Neural cell (in vitro differentiated cells): ENCODE measurements at regions not wholly inside any gene's neighbourhood (a gene's known extent, or its start where the extent isn't known, plus 50 kb on each side); places are given as distances from the start of the nearest gene placed in this dataset.

Experiments used
- H2AFZ ChIP-seq: fragments of 200-600, 300-800 bp; sonication (generic), shearing (Covaris generic); 2 replicates; pipeline ENCODE4 v1.6.0; 2014; ENCODE audit warnings: low read depth, mild to moderate bottlenecking, antibody characterized with exemption, low read length, moderate library complexity
- H3F3A ChIP-seq: fragments of 200-600 bp; shearing (Covaris generic); 2 replicates; pipeline ENCODE4 v1.6.1; 2016; ENCODE audit warnings: mild to moderate bottlenecking, moderate library complexity, mixed read lengths, antibody characterized with exemption, low read length; ENCODE audit not compliant: insufficient read depth, poor library complexity, severe bottlenecking
- H3K27ac ChIP-seq: fragments of 200-600, 300-800 bp; sonication (generic), shearing (Covaris generic); 2 replicates; pipeline ENCODE4 v1.5.1; 2014; ENCODE audit warnings: mild to moderate bottlenecking, low read length, moderate library complexity
- H3K27me3 ChIP-seq: fragments of 300-800, 200-600 bp; sonication (generic), shearing (Covaris generic); 2 replicates; pipeline ENCODE4 v1.6.0; 2014; ENCODE audit warnings: mild to moderate bottlenecking, low read depth, low read length, moderate library complexity; ENCODE audit not compliant: insufficient read depth
- H3K36me3 ChIP-seq: fragments of 300-800, 200-600 bp; sonication (generic), shearing (Covaris generic); 2 replicates; pipeline ENCODE4 v1.5.1; 2014; ENCODE audit warnings: mild to moderate bottlenecking, antibody characterized with exemption, low read length, moderate library complexity; ENCODE audit not compliant: insufficient read depth
- H3K4me2 ChIP-seq: fragments of 300-800, 200-600 bp; sonication (generic), shearing (Covaris generic); 2 replicates; pipeline ENCODE4 v1.6.0; 2014; ENCODE audit warnings: mild to moderate bottlenecking, low read length
- H3K4me3 ChIP-seq: fragments of 300-800, 200-600 bp; sonication (generic), shearing (Covaris generic); 2 replicates; pipeline ENCODE4 v1.5.1; 2014; ENCODE audit warnings: mild to moderate bottlenecking, low read length, moderate library complexity
- H3K79me2 ChIP-seq: fragments of 200-600 bp; shearing (Covaris generic); replicated peaks from 2 replicates; pipeline ENCODE4 v1.6.0; 2014; ENCODE audit warnings: mild to moderate bottlenecking, low read length, moderate library complexity; ENCODE audit not compliant: insufficient read depth
- H3K9ac ChIP-seq: fragments of 300-800, 200-600 bp; sonication (generic), shearing (Covaris generic); 2 replicates; pipeline ENCODE4 v1.6.1; 2016; ENCODE audit warnings: mild to moderate bottlenecking, low read length, mixed read lengths
- H3K9me2 ChIP-seq: fragments of 200-600 bp; shearing (Covaris generic); 2 replicates; pipeline ENCODE4 v1.6.1; 2016; ENCODE audit warnings: mild to moderate bottlenecking, low read length, mixed read lengths; ENCODE audit not compliant: insufficient read depth
- H3K9me3 ChIP-seq: fragments of 200-600, 300-800 bp; sonication (generic), shearing (Covaris generic); 2 replicates; pipeline ENCODE4 v1.6.1; 2016; ENCODE audit warnings: mild to moderate bottlenecking, mixed run types, low read length, moderate library complexity, mixed read lengths
- H4K20me1 ChIP-seq: fragments of 200-600 bp; shearing (Covaris generic); 2 replicates; pipeline ENCODE4 v1.6.1; 2016; ENCODE audit warnings: mild to moderate bottlenecking, mixed run types; ENCODE audit not compliant: insufficient read depth
- EP300 ChIP-seq: fragments of 450-650 bp; conservative IDR thresholded peaks from 2 replicates; pipeline ENCODE4 v1.6.1; 2014; ENCODE audit warnings: antibody characterized with exemption, mild to moderate bottlenecking, moderate library complexity; ENCODE audit not compliant: poor library complexity, severe bottlenecking
- EZH2 ChIP-seq: fragments of 200-600, 300-800 bp; shearing (Covaris generic), sonication (generic); IDR thresholded peaks from 2 replicates; pipeline ENCODE4 v1.6.1; 2014; ENCODE audit warnings: antibody characterized with exemption, low read length, borderline replicate concordance, mild to moderate bottlenecking; ENCODE audit not compliant: insufficient read depth, poor library complexity, severe bottlenecking
- MXI1 ChIP-seq: fragments of 450-650 bp; conservative IDR thresholded peaks from 2 replicates; pipeline ENCODE4 v1.6.1; 2014; ENCODE audit warnings: antibody characterized with exemption, mild to moderate bottlenecking; ENCODE audit not compliant: poor library complexity, severe bottlenecking
- POLR2AphosphoS5 ChIP-seq: IDR thresholded peaks from 2 replicates; pipeline ENCODE4 v1.6.1; 2012
- RAD21 ChIP-seq: fragments of 450-650 bp; conservative IDR thresholded peaks from 2 replicates; pipeline ENCODE4 v1.6.1; 2014; ENCODE audit warnings: antibody characterized with exemption, mild to moderate bottlenecking, moderate library complexity
- SMC3 ChIP-seq: fragments of 450-650 bp; conservative IDR thresholded peaks from 2 replicates; pipeline ENCODE4 v1.6.1; 2014; ENCODE audit warnings: antibody characterized with exemption, mild to moderate bottlenecking, moderate library complexity; ENCODE audit not compliant: poor library complexity
- TAF1 ChIP-seq: IDR thresholded peaks from 2 replicates; pipeline ENCODE4 v1.6.1; 2012; ENCODE audit warnings: low read depth
- TF ChIP-seq, protein P1 (sequence below): IDR thresholded peaks from 2 replicates; pipeline ENCODE4 v1.6.1; 2012; ENCODE audit warnings: borderline replicate concordance
- TF ChIP-seq, protein P2 (sequence below): fragments of 450-650 bp; IDR thresholded peaks from 2 replicates; pipeline ENCODE4 v1.5.1; 2014; ENCODE audit warnings: antibody characterized with exemption, mild to moderate bottlenecking, moderate library complexity; ENCODE audit not compliant: poor library complexity, severe bottlenecking

DNA sequence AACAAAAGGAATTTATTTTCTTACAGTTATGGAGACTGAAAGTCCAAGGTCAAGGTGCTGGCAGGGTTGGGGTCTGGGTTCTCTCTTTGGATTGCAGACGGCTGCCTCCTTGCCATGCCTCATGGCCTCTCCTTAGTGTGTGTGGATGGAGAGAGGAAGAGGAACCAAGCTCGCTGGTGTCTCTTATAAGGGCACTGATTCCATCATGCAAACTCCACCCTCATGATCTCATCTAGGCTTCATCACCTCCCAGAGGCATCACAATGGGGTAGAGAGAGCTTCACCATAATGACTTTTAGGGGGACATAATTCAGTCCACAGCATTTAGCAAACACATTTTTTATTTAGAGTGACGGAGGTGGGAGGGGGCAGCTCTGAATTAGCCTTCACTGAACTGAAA, 104.9 kb upstream of the ABCC4 start:
- no peaks in the 10 kb centered on the region for H3K79me2 ChIP-seq
- H4K20me1 ChIP-seq = no peaks in the 10 kb centered on the region
- H3K27me3 ChIP-seq = no peaks in the 10 kb centered on the region
- no peaks in the 10 kb centered on the region for H3K9me2 ChIP-seq
- no peak overlapping the region for H3K27ac ChIP-seq
- H3K9ac ChIP-seq = no peak overlapping the region
- TF ChIP-seq EZH2 (no peak), EP300 (no peak), SMC3 (no peak), RAD21 (no peak), POLR2AphosphoS5 (no peak), MXI1 (no peak), TAF1 (no peak)
- TF ChIP-seq, protein P1, sequence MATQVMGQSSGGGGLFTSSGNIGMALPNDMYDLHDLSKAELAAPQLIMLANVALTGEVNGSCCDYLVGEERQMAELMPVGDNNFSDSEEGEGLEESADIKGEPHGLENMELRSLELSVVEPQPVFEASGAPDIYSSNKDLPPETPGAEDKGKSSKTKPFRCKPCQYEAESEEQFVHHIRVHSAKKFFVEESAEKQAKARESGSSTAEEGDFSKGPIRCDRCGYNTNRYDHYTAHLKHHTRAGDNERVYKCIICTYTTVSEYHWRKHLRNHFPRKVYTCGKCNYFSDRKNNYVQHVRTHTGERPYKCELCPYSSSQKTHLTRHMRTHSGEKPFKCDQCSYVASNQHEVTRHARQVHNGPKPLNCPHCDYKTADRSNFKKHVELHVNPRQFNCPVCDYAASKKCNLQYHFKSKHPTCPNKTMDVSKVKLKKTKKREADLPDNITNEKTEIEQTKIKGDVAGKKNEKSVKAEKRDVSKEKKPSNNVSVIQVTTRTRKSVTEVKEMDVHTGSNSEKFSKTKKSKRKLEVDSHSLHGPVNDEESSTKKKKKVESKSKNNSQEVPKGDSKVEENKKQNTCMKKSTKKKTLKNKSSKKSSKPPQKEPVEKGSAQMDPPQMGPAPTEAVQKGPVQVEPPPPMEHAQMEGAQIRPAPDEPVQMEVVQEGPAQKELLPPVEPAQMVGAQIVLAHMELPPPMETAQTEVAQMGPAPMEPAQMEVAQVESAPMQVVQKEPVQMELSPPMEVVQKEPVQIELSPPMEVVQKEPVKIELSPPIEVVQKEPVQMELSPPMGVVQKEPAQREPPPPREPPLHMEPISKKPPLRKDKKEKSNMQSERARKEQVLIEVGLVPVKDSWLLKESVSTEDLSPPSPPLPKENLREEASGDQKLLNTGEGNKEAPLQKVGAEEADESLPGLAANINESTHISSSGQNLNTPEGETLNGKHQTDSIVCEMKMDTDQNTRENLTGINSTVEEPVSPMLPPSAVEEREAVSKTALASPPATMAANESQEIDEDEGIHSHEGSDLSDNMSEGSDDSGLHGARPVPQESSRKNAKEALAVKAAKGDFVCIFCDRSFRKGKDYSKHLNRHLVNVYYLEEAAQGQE = no peak
- TF ChIP-seq, protein P2, sequence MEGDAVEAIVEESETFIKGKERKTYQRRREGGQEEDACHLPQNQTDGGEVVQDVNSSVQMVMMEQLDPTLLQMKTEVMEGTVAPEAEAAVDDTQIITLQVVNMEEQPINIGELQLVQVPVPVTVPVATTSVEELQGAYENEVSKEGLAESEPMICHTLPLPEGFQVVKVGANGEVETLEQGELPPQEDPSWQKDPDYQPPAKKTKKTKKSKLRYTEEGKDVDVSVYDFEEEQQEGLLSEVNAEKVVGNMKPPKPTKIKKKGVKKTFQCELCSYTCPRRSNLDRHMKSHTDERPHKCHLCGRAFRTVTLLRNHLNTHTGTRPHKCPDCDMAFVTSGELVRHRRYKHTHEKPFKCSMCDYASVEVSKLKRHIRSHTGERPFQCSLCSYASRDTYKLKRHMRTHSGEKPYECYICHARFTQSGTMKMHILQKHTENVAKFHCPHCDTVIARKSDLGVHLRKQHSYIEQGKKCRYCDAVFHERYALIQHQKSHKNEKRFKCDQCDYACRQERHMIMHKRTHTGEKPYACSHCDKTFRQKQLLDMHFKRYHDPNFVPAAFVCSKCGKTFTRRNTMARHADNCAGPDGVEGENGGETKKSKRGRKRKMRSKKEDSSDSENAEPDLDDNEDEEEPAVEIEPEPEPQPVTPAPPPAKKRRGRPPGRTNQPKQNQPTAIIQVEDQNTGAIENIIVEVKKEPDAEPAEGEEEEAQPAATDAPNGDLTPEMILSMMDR = no peak
- no peak overlapping the region for H3K4me2 ChIP-seq
- H3K4me3 ChIP-seq = no peak overlapping the region
- H3F3A ChIP-seq = no peaks in the 10 kb centered on the region
- H3K36me3 ChIP-seq = no peaks in the 10 kb centered on the region
- no peaks in the 10 kb centered on the region for H3K9me3 ChIP-seq
- no peak overlapping the region for H2AFZ ChIP-seq

DNA sequence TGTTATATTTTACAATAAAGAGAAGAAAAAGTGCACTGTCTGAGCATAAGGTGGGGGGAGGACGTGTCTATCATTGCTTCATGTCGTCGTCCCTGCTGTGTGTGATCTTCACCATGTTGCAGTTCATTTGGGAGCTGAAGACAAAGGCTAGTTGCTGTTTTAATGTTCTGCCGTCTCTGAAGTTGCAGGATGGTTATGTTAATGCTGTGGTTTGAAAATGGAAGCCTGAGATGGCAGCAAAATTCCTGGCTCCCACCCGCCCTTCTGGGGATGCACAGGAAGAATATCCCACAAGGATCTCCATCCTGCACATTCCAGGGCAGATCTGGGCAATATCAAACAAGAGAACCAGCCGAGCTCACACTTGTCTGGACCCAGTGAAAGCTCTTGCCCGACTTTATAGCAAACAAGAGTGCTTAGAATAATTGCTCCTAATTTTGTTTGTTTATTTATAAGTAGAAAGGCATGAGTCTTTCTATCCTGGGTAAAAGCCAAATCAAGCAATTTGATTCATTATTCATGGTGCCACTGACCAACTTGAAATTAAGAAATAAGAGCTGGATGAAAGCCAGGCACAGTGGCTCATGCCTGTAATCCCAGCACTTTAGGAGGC, 110.3 kb upstream of the ABCC4 start:
- Histone ChIP-seq H2AFZ (no peak overlapping the region), H3F3A (no peaks in the 10 kb centered on the region)

More for the DNA sequence above, 110.3 kb upstream of the ABCC4 start:
- Histone ChIP-seq H4K20me1 (no peaks in the 10 kb centered on the region), H3K79me2 (no peaks in the 10 kb centered on the region), H3K27me3 (no peaks in the 10 kb centered on the region), H3K4me3 (no peak overlapping the region), H3K9me2 (no peaks in the 10 kb centered on the region), H3K4me2 (no peak overlapping the region), H3K9me3 (no peaks in the 10 kb centered on the region), H3K36me3 (no peaks in the 10 kb centered on the region), H3K9ac (no peak overlapping the region), H3K27ac (no peak overlapping the region)
- TF ChIP-seq MXI1 (no peak), TAF1 (no peak), SMC3 (no peak), EZH2 (no peak), RAD21 (no peak), EP300 (no peak)
- TF ChIP-seq, protein P1 = no peak
- TF ChIP-seq, protein P2 = no peak
